ENCODE measurements at regions not wholly inside any gene's neighbourhood (a gene's known extent, or its start where the extent isn't known, plus 50 kb on each side); places are given as distances from the start of the nearest gene placed in this dataset.

- DNase-seq (ENCODE audit: low read depth) = no peak
- no peak overlapping the region for H3K4me3 ChIP-seq (ENCODE audit: low read depth, low read length)
- no peak for TF ChIP-seq CTCF (conservative IDR thresholded peaks at IDR 0.05; ENCODE audit: low read depth, low read length)
Measured at GRCh38 chr2:160719116-160719515, 225.5 kb upstream of the RBMS1 start.

GRCh38 chr2:160720098-160720497 lies 226.5 kb upstream of the RBMS1 start:
- DNase-seq (ENCODE audit: low read depth) = no peak
- no peak overlapping the region for H3K4me3 ChIP-seq (ENCODE audit: low read depth, low read length)
- no peak for TF ChIP-seq CTCF (conservative IDR thresholded peaks at IDR 0.05; ENCODE audit: low read depth, low read length)

- no peak for DNase-seq (ENCODE audit: low read depth)
- TF ChIP-seq CTCF (conservative IDR thresholded peaks at IDR 0.05; ENCODE audit: low read depth, low read length) = no peak
- no peak overlapping the region for H3K4me3 ChIP-seq (ENCODE audit: low read depth, low read length)
Measured at GRCh38 chr2:160721089-160722040, 227.8 kb upstream of the RBMS1 start.

- DNase-seq (ENCODE audit: low read depth) = no peak
- no peak overlapping the region for H3K4me3 ChIP-seq (ENCODE audit: low read depth, low read length)
- TF ChIP-seq CTCF (conservative IDR thresholded peaks at IDR 0.05; ENCODE audit: low read depth, low read length) = no peak
Measured at GRCh38 chr2:160726046-160726445, 232.4 kb upstream of the RBMS1 start.

GRCh38 chr2:160730296-160730995 lies 236.8 kb upstream of the RBMS1 start:
- TF ChIP-seq CTCF (conservative IDR thresholded peaks at IDR 0.05; ENCODE audit: low read depth, low read length) = no peak
- no peak overlapping the region for H3K4me3 ChIP-seq (ENCODE audit: low read depth, low read length)
- DNase-seq (ENCODE audit: low read depth) = no peak

GRCh38 chr2:160731415-160731814 lies 237.8 kb upstream of the RBMS1 start:
- no peak for DNase-seq (ENCODE audit: low read depth)
- H3K4me3 ChIP-seq (ENCODE audit: low read depth, low read length) = no peak overlapping the region
- no peak for TF ChIP-seq CTCF (conservative IDR thresholded peaks at IDR 0.05; ENCODE audit: low read depth, low read length)

Data from epithelial cell of proximal tubule (primary cell).